ENCODE measurements at regions not wholly inside any gene's neighbourhood (a gene's known extent, or its start where the extent isn't known, plus 50 kb on each side); places are given as distances from the start of the nearest gene placed in this dataset.

DNA sequence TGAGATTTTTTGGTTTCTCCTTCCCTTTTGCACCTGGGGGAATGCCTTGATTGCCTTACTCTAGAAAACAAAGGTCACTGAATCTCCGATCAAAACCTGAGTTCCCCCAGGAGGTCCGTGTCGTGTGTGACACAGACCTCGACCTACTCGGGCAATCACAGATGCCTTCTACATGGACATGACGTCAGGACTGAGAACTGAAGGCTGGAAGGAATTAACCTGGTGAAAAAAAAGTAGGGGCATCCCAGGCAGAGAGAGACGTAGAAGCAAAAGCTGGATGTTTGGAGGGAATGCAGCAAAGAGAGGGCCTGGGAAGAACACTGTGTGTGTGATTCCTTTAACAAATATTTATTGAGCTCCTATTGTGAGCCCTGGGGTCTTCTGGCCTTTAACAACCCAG lies 178.0 kb downstream of the PRDM2 start:
- no peak for ATAC-seq
- intact Hi-C loops (cut with DNase I) = no loop called here

DNA sequence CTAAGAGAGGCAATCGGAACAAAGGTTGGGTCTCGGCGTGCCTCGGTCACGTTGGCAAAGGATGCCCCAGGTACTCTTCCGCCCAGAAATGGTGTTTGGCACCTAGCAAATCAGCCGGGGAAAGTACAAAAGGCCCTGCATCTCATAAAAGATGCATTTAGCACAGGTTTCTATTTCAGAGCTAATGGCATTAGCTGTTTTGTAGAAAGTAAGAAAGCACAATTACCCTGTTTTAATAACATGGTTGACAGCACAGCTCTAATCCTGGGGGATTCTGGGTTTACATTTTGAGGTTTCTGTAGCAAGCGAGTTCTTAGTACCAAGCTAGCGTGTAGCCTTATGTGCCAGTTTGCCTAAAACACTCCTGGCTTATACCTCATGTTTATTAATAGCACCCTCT lies 178.5 kb downstream of the PRDM2 start:
- intact Hi-C loops (cut with DNase I) = no loop called here
- ATAC-seq (no peak), DNase-seq (no peak)

More for the DNA sequence above, 178.0 kb downstream of the PRDM2 start:
- no peak for DNase-seq

DNA sequence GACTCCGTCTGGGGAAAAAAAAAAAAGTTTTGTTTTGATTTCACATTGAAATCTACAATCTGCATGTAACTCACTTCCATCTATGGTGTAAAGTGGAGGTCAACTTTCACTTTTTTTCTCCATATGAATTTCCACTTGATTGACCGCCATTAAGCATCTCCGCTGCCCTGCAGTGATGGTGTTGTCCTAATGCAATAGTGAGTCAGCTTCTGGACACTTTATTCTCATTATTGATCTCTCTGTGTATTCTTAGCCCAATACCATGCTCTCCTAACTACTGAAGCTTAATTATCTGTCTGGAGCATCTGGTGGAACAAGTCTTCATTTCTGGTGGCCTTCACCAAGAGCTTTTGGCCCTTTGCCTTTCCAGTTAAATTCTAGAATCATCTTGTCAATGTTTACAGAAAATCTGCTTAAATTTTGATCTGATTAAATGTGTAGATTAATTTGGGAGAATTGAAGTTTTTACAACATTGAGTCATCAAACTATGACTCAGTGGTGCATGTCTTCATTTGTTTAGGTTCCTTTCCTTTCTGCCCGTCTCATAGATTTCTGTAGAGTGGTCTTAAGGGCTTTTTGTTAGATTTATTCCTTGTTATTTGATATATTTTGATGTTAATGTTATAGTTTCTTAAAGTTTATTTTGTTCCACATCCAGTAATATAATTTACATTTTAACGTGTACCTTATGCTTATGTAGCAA lies 181.5 kb downstream of the PRDM2 start:
- intact Hi-C loops (cut with DNase I) = no loop called here
- DNase-seq (no peak), ATAC-seq (no peak)

DNA sequence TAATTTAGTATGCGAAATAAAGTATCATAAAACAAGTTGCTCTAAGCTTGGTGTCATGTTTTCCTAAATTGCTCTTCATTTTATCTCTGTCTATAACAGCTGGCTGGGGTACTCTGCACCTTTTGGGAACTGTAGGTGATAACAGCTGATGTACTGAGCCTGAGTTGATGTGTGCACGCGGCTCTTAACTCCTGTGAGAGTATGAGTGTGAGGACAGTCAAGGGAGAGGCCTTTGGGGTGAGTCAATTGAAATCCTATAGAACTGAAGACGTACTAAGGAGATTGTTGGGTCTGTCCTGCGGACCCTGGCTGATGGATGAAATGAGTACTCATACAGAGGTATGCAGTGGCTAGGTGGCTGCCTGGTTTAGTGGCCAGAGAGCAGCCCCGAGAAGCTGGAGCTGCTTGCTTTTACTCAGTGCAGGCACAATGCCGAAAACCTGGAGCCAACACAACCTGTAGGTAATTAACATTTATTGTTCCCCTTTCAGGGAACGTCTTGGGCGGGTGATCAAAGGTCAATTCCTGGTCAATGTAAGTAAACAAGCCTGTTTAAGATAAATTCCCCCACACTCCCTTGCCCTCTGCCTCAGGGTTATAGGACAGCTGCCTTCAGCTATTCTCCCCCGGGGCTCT lies 188.5 kb downstream of the PRDM2 start:
- no peak for ATAC-seq
- DNase-seq = no peak
- intact Hi-C loops (cut with DNase I) = no loop called here

DNA sequence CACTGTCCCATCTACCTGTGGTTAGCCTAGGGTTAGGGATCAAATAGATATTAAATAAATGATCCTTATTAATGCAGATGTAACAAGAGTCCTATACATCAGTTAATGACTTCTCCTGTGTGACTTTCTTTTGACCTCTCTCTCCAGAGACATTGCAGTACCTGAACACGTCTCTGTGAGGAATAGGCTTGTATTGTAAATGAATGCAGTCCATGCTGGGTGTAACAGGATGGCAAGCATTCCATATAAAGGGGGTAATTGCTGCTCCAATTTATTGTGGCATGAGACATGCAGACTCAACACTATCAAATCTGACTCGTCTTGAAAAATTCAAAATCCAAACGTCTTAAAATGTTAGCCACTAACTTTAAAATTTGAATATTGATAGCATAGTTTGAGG lies 189.5 kb downstream of the PRDM2 start:
- no peak for ATAC-seq
- DNase-seq = no peak
- intact Hi-C loops (cut with DNase I) = no loop called here

DNA sequence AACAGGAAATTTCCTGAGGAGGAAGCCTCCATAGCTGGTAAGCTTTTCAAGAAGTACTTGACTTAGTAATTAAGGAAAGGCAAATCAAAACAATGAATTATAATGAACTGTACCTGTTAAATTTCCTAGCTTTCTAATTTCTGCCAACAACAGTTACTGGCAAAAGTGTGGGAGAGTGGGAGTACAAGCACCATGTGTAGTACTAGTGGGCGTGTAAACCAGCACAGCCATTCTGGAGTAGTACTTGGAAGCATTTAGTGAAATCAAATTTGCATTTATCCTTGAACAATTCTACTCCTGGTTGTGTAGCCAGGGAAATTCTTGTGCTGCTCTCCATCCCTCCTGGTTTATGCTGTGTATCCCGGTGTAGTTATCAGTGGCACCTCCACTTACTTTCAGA lies 190.8 kb downstream of the PRDM2 start:
- intact Hi-C loops (cut with DNase I) = no loop called here
- DNase-seq (no peak), ATAC-seq (no peak)

DNA sequence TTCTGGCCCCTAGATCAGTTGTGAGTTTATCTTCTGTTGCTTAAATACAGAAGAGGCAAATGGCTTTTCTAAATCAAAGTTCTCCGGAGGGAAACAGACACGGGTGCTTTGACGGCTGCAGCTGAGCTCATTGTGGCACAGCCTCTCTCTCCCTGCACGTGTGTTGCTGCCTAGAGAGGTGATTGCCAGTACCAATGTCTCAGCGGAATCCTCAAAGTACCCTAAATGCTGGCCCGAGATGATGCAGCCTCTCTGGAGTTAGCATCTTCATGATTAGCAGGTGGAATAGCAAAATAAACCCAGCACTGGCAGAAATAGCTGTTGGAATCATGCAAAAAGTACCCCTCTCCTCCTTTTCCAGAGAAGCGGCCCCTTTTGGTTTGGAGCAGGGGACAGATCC lies 192.2 kb downstream of the PRDM2 start:
- DNase-seq = no peak
- intact Hi-C loops (cut with DNase I) = no loop called here
- ATAC-seq = no peak

DNA sequence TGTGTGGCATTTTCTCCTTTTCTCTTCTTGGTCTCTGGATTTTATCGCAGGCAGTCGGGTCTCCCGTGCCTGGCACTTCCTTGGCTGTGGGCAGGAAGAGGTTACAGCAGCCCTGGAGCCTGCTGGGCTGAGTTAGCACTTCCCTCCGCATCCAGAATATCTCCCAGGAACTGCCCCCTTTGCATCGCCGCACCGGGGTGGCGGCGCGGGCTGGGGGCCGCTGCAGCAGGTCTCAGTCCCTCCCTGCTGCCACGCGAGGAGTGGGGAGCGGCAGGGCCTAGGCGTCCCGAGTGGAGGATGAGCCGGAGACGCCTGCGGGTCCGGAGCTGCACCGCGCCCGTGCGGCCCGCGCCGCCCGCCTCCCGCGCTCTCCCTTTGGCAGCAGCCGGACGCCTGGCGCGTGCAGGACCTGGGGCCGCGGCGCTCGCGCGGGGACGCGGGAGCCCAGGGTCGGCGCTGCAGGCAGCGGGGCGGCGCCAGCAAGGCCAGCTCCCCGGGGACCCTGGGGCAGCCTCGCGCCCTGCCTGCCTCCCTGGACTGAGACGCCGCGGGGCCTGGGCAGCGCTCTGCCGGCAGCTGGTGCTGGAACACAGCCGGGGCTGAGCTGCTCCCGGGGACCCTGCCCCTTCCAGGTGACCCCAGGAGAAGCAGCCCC lies 192.8 kb downstream of the PRDM2 start:
- ATAC-seq (peak; percentile 52 to 70), DNase-seq (no peak)
- intact Hi-C loops (cut with DNase I) = no loop called here

DNA sequence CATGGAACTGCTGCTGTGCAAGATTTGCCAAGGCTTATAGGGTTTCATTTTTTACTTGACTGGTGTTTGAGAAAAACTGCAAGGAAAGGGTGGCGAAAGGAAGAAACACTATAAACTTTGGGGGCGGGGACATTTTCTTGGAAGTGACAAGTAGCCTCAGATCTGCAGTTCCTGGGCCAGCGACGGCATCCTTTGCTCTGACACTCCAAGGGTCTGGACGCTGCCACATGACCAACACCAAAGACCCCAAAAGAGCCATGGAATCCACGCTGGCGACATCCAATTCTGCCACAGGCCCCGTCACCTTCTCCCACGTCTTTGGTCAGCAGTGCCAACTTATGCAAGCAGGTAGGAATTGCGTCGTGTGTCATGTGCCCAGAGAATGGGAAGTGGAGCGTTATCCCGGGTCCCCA lies 193.4 kb downstream of the PRDM2 start:
- DNase-seq = no peak
- intact Hi-C loops (cut with DNase I) = no loop called here
- peak in 1 of 2 donors; percentile 42 for ATAC-seq

DNA sequence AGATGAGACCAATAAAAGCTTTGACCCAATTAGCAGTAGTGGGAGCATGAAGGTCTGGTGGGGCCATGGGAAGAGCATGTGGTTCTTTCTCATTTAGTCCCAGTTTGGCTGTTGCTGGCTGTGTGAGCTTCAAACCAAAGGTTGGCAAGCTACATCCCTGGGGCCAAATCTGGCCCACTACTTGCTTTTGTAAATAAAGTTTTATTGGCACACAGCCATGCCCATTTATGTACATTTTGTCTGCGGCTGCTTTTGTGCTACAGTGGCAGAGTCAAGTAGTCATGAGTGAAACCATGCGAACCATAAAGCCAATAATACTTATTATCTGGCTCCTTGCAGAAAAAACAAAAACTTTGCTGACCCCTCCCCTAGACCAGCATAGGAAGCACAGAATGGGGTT lies 196.9 kb downstream of the PRDM2 start:
- DNase-seq (no peak), ATAC-seq (no peak)
- intact Hi-C loops (cut with DNase I) = no loop called here

DNA sequence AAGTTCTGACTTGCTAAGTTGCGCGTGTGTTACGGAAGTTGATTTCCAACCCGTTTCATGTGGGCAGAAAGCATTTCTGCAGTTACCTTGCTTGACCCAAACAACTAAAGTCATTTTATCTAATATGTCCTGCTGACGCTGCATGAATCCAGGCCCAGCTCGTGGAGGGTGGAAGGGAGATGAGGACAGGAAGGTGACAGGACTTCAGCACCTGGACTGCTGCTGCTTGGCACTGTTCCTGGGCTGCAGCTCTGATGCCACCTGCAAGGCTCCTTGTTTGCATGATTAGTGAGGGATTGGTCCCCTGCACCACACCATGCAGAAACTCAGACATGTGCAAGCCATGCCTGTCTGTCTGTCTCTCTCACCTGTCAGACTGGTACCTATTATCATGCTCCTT lies 198.4 kb downstream of the PRDM2 start:
- ATAC-seq (no peak), DNase-seq (no peak)
- intact Hi-C loops (cut with DNase I) = no loop called here

DNA sequence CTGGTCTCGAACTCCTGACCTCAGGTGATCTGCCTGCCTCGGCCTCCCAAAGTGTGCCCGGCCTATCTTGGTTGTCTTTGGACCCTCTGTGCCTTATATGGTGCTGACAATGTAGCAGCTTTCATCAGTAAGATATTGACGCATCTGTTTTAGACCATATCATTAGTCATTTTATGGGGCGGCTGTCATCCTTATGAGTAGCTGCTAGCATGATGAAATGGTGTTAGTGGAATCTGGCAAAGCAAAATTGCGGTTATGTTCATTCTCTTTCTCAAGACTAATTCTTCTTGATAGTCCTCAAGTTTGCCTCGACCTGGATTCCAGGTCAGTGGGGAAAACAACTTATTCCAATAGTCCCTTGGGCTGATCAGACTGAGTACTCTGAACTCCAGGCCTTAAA lies 199.9 kb downstream of the PRDM2 start:
- ATAC-seq = peak in 1 of 2 donors; percentile 15

DNA sequence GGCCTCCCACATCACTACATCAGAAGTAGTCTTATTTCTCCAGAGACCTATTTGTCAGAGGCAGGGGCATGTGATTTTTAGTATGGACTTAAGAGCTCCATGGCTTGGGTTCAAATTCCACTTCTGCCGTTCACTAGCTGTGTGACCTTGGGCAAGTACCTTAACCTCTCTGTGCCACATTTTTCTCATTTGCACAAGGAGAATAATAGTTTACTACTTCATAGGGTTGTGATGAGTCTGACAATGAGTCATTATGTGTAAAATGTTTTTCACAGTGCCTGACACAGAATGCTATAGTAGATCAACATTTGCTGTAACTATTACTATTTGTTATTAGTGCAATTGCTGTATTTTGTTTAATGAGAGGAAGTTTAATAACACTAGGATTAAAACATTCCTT lies 200.6 kb downstream of the PRDM2 start:
- DNase-seq (no peak), ATAC-seq (no peak)
- intact Hi-C loops (cut with DNase I) = no loop called here

More for the DNA sequence above, 199.9 kb downstream of the PRDM2 start:
- no peak for DNase-seq
- intact Hi-C loops (cut with DNase I) = no loop called here

DNA sequence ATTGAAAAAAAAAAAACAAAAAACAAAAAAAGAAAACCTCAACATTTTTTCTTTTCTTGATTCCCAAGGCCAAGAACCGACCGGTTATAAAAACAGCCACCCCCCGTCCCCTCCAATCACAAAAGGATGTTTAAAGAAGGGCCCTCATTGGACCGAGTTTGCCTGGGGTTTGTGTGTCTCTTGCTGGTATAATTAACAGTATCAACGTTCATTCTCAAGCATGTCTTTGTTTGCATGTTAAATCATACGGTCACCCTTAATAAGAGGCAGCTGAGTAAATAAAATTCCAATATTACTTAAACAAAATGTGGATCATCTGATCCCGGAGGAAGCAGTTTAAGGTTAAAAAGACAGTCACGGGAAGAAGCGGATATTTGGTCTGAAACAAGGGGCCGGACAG lies 201.1 kb downstream of the PRDM2 start:
- ATAC-seq (no peak), DNase-seq (no peak)
- intact Hi-C loops (cut with DNase I) = no loop called here

DNA sequence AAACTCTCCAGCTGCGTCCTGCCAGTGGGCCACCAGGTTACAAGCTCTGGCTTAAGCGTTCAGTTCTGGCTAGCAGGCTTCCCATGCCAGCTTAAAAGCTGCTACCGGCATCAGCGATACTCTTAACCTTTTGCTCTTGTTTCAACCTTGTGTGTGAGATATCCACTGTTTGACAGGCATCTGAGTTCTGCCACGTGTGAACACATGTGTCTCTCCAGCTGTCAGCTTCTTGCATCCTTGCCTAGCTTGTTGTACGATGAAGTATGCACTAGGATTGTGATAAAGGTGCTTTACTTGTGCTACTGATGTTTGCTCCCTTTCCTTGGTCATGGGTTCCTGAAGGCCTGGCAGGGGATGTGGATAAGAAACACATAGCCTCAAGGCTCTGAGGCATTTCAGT lies 201.6 kb downstream of the PRDM2 start:
- intact Hi-C loops (cut with DNase I) = no loop called here
- DNase-seq (no peak), ATAC-seq (no peak)

DNA sequence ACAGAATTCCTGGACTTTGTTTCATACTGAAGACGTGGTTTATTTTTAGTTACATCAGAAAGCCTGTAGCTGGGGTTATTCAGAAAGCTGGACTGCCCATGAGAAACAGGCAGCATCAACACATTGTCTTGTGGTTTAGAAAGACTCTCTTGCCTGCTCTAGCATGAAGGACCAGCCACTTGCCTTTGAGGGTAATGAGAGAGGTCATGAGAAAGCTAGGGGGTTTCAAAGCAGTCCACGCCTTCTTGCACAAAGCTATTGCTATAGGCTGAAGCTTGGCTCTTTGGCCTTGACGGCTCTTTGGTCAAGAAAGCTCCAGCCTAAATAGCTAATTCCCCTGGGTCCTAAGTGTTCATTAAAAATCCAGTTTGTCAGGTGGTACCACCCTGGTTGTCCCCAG lies 208.1 kb downstream of the PRDM2 start:
- DNase-seq (no peak), ATAC-seq (no peak)
- intact Hi-C loops (cut with DNase I) = no loop called here

DNA sequence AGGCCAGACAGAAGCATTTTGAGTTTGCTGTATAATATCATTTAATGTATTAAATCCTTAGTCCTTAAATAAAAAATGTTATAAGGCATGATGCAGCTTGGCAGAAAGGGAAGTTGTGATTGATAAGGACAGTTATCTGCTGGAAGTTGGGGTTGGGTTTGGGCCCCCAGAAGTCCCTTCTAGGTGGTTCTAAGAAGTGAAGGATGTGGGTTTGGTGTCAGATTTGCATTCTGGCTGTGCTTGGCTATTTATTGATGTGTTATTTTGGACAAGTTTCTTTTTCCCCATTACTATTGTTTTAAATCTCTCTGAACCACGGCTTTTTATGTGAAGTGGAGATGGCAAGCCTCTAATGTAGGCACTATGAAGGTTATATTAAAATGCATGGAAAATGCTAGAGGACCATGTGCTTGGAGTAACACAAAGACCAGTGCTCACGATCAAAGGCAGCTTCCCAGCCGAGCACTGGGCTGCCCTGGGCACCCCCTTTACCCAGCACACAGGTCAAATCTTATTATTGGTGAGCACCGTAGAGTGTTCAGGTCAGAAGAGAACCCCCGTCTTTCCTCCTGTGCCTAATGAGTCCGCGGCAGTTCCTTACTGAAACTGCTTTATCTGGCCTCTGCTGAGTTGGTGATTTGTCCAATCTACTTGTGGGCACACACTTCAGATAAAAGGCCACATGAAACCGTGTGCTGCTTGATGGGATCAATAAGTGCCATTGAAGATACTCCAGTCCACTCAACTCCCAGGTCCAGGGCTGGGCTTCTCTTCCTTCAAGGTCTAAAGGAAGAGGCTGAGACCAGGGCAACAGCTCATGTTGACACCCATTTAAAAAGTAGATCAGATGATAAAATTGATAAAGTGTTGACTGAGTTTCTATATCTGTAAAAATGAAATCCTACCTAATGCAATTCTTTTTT lies 212.0 kb downstream of the PRDM2 start:
- intact Hi-C loops (cut with DNase I) = no loop called here
- DNase-seq (no peak), ATAC-seq (no peak)

DNA sequence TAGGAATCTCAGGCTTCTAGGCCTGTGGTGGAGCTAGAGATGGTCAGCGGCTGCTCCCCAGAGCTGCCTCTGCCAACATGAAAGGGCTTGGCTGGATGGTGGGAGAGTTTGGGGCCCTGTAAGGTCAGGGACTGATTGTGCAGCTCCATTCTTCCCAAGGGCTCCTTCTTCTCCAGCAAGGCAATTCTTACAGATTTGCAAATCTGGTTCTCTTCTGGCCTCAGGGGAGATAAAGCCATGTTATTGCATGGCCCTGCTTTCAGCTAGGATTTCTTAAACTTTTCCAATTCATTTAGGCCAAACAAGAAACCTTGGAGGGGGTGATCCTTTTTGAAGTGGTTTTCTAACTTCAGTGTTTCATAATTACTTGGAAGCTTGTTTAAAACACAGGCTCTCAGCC lies 213.4 kb downstream of the PRDM2 start:
- intact Hi-C loops (cut with DNase I) = no loop called here
- peak in 1 of 2 donors; percentile 38 for ATAC-seq
- DNase-seq = no peak

DNA sequence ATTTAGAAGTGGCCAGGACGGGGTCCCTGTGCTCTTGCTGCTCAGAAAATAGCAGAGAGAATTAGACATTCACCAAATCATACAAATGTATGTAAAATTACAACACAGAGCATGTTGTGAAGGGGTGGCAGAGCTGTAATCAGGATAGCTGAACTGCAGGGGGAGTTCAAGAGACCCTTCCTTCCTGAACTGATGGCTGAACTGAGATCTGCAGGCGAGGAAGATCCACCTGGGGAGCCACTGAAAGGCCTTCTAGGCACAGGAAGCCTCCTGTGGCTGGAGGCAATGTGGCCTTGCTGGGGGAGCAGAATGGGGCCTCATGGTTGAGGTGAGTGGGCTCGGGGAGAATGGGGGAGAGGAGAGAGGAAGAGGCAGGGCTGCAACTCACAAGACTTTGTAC lies 216.5 kb downstream of the PRDM2 start:
- DNase-seq (no peak), ATAC-seq (no peak)
- intact Hi-C loops (cut with DNase I) = no loop called here

DNA sequence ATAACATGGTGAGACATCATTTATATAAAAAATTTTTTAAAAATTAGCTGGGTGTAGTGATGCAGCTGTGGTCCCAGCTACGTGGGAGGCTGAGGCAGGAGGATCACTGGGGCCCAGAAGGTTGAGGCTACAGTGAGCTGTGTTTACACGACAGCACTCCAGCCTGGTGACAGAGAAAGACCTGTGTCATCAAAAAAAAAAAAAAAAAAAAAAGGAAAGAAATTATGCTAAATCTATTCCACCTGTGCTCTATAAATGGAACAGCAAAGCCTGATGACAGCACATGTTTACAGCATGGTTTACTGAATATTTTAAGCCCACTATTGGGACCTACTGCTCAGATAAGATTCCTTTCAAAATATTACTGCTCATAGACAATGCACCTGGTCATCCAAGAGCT lies 217.6 kb downstream of the PRDM2 start:
- DNase-seq = no peak
- ATAC-seq = no peak
- intact Hi-C loops (cut with DNase I) = no loop called here

Data from left cardiac atrium (tissue), 4 donors.